HK-2 (cell line): ENCODE measurements at regions not wholly inside any gene's neighbourhood (a gene's known extent, or its start where the extent isn't known, plus 50 kb on each side); places are given as distances from the start of the nearest gene placed in this dataset.
"Not testable (repeated sequence)": the region's sequence is repeated elsewhere in the genome, so short reads cannot be mapped to it uniquely, and the experiment has no call there.

ENCODE experiments used
- DNase-seq: peaks from one replicate; pipeline ENCODE4 v3.0.0-alpha.2; 2018; ENCODE audit not compliant: unreplicated experiment

GRCh38 chr2:124967325-124967724 lies 942.2 kb downstream of the CNTNAP5 start:
- no peak for DNase-seq

GRCh38 chr2:124970030-124970429 lies 944.9 kb downstream of the CNTNAP5 start:
- no peak for DNase-seq

GRCh38 chr2:124973396-124973795 lies 948.3 kb downstream of the CNTNAP5 start:
- DNase-seq: no peak

GRCh38 chr2:124975224-124975623 lies 950.1 kb downstream of the CNTNAP5 start:
- DNase-seq: no peak

GRCh38 chr2:124975648-124976047 lies 950.6 kb downstream of the CNTNAP5 start:
- no peak for DNase-seq

GRCh38 chr2:124978597-124978996 lies 953.5 kb downstream of the CNTNAP5 start:
- DNase-seq: peak; percentile 1

GRCh38 chr2:124983595-124983994 lies 958.5 kb downstream of the CNTNAP5 start:
- no peak for DNase-seq

GRCh38 chr2:124985270-124985669 lies 960.2 kb downstream of the CNTNAP5 start:
- DNase-seq: no peak

GRCh38 chr2:124986136-124986535 lies 961.0 kb downstream of the CNTNAP5 start:
- no peak for DNase-seq

GRCh38 chr2:124986870-124987269 lies 961.8 kb downstream of the CNTNAP5 start:
- not testable (repeated sequence) for DNase-seq

- not testable (repeated sequence) for DNase-seq
These were observed 962.3 kb downstream of the CNTNAP5 start for GRCh38 chr2:124987436-124987835.

GRCh38 chr2:124988111-124988510 lies 963.0 kb downstream of the CNTNAP5 start:
- DNase-seq: no peak

GRCh38 chr2:124988794-124989193 lies 963.7 kb downstream of the CNTNAP5 start:
- no peak for DNase-seq

GRCh38 chr2:124993809-124994208 lies 968.7 kb downstream of the CNTNAP5 start:
- DNase-seq: no peak

GRCh38 chr2:124995185-124995912 lies 970.3 kb downstream of the CNTNAP5 start:
- DNase-seq: no peak

GRCh38 chr2:124996406-124996805 lies 971.3 kb downstream of the CNTNAP5 start:
- no peak for DNase-seq

GRCh38 chr2:124999906-125000305 lies 974.8 kb downstream of the CNTNAP5 start:
- DNase-seq: no peak

GRCh38 chr2:125004106-125004800 lies 979.2 kb downstream of the CNTNAP5 start:
- no peak for DNase-seq

- no peak for DNase-seq
These were observed 981.6 kb downstream of the CNTNAP5 start for GRCh38 chr2:125006676-125007075.

GRCh38 chr2:125028721-125029120 lies 1003.6 kb downstream of the CNTNAP5 start:
- not testable (repeated sequence) for DNase-seq

GRCh38 chr2:125033871-125034270 lies 1008.8 kb downstream of the CNTNAP5 start:
- DNase-seq: no peak

GRCh38 chr2:125037135-125037653 lies 1012.1 kb downstream of the CNTNAP5 start:
- no peak for DNase-seq

- no peak for DNase-seq
These were observed 1016.8 kb downstream of the CNTNAP5 start for GRCh38 chr2:125041846-125042245.
